Endothelial cell of umbilical vein (primary cell): ENCODE measurements at regions not wholly inside any gene's neighbourhood (a gene's known extent, or its start where the extent isn't known, plus 50 kb on each side); places are given as distances from the start of the nearest gene placed in this dataset.

Experiments used
- BruUV-seq: library from RNA; stranded (reverse); fragments of 400-500 nt; replicated peaks from 2 replicates; lab custom pipeline; 2021; lab: Mats Ljungman, UMichigan
- CTCF ChIA-PET: fragments of 300-600, 350-600 bp; sonication (Branson Sonifier 250); formaldehyde crosslinking; loops from one replicate; lab custom pipeline; 2021; ENCODE audit warnings: antibody characterized with exemption, inconsistent platforms; lab: Charles Lee
- POLR2A ChIA-PET: fragments of 300-600, 350-600 bp; sonication (Branson Sonifier 250); formaldehyde crosslinking; loops from one replicate; lab custom pipeline; 2021; ENCODE audit warnings: antibody characterized with exemption, inconsistent platforms; lab: Charles Lee
- DNase-seq: peaks from one replicate; pipeline ENCODE4 v3.0.0-alpha.2; 2011; ENCODE audit warnings: low read depth, low spot score
- FAIRE-seq: peaks from 2 replicates; lab custom pipeline; 2011; peaks lifted over from hg19 to GRCh38; lab: Jason Lieb, UNC
- H2AFZ ChIP-seq: 2 replicates; pipeline ENCODE4 v1.6.0; 2012; ENCODE audit warnings: low read depth, low read length, control low read depth, inconsistent platforms
- H3K27ac ChIP-seq: 2 replicates; pipeline ENCODE4 v1.5.1; 2011; ENCODE audit warnings: low read depth, mild to moderate bottlenecking, control low read depth, low read length, moderate library complexity; ENCODE audit not compliant: insufficient read depth
- H3K27me3 ChIP-seq, 2 experiments: 2 replicates each; pipeline versions ENCODE4 v1.6.0 to v1.6.1; 2011; ENCODE audit warnings: low read length in 2 of 2, mixed read lengths in 1 of 2; ENCODE audit not compliant: control insufficient read depth in 2 of 2, insufficient read depth in 2 of 2
- H3K36me3 ChIP-seq, 2 experiments: 2 replicates in 1 of 2; 3 replicates in 1 of 2; pipeline ENCODE4 v1.5.1; 2011; ENCODE audit warnings: low read length in 2 of 2, mild to moderate bottlenecking in 1 of 2, moderate library complexity in 1 of 2; ENCODE audit not compliant: control insufficient read depth in 2 of 2, insufficient read depth in 2 of 2; ENCODE audit errors: extremely low read depth in 1 of 2
- H3K4me1 ChIP-seq: 3 replicates; pipeline ENCODE4 v1.5.1; 2011; ENCODE audit warnings: mild to moderate bottlenecking, low read length; ENCODE audit not compliant: control insufficient read depth, insufficient read depth; ENCODE audit errors: extremely low read depth
- H3K4me2 ChIP-seq: 2 replicates; pipeline ENCODE4 v1.6.1; 2011; ENCODE audit warnings: low read length, control low read depth, mixed read lengths; ENCODE audit not compliant: insufficient read depth
- H3K4me3 ChIP-seq, 3 experiments: fragments of 200-600 bp in 1 of 3; sonication (generic), shearing (Covaris generic) in 1 of 3; replicated peaks in 1 of 3; 2 replicates each; pipeline ENCODE4 v1.5.1; 2011 to 2016; ENCODE audit warnings: control low read depth in 3 of 3, low read length in 3 of 3, mild to moderate bottlenecking in 2 of 3, inconsistent platforms in 1 of 3, low read depth in 1 of 3, moderate library complexity in 1 of 3; ENCODE audit not compliant: insufficient read depth in 1 of 3
- H3K79me2 ChIP-seq: 2 replicates; pipeline ENCODE4 v1.6.0; 2012; ENCODE audit warnings: low read length, inconsistent platforms; ENCODE audit not compliant: control insufficient read depth, insufficient read depth
- H3K9ac ChIP-seq: replicated peaks from 2 replicates; pipeline ENCODE3; 2011; ENCODE audit warnings: low read length, control low read depth; ENCODE audit not compliant: insufficient read depth; ENCODE audit errors: extremely low read depth
- H3K9me1 ChIP-seq: replicated peaks from 3 replicates; pipeline ENCODE4 v1.6.0; 2011; ENCODE audit warnings: mild to moderate bottlenecking, low read length; ENCODE audit not compliant: control insufficient read depth, insufficient read depth; ENCODE audit errors: extremely low read depth
- H3K9me3 ChIP-seq: replicated peaks from 2 replicates; pipeline ENCODE4 v1.5.1; 2012; ENCODE audit warnings: low read length, inconsistent platforms; ENCODE audit not compliant: control insufficient read depth, insufficient read depth
- H4K20me1 ChIP-seq: replicated peaks from 2 replicates; pipeline ENCODE3; 2011; ENCODE audit warnings: mild to moderate bottlenecking, low read length; ENCODE audit not compliant: control insufficient read depth, insufficient read depth; ENCODE audit errors: extremely low read depth
- EZH2 ChIP-seq: IDR thresholded peaks from 2 replicates; pipeline ENCODE4 v1.6.1; 2012; ENCODE audit warnings: borderline replicate concordance, low read depth, mild to moderate bottlenecking, moderate library complexity, low read length, inconsistent platforms; ENCODE audit not compliant: severe bottlenecking
- JUN ChIP-seq: IDR thresholded peaks from 2 replicates; pipeline ENCODE4 v1.6.1; 2011; ENCODE audit warnings: borderline replicate concordance, low read depth; ENCODE audit not compliant: insufficient read length, insufficient read depth
- MYC ChIP-seq: IDR thresholded peaks from one replicate; pipeline ENCODE4 v1.6.1; 2011; ENCODE audit warnings: mild to moderate bottlenecking, low read depth, low read length
- POLR2A ChIP-seq: IDR thresholded peaks from 2 replicates; pipeline ENCODE4 v1.6.1; 2012; ENCODE audit warnings: low read depth, mild to moderate bottlenecking, control low read depth, low read length
- POLR2AphosphoS5 ChIP-seq: IDR thresholded peaks from 2 replicates; pipeline ENCODE4 v1.6.1; 2012; ENCODE audit warnings: low read depth, mild to moderate bottlenecking, control low read depth, low read length, moderate library complexity; ENCODE audit not compliant: insufficient read depth
- dilution Hi-C: fragments of 300-500 bp; cut with MboI; formaldehyde crosslinking; loops from one replicate; pipeline ENCODE4 v1.15.0; 2019; ENCODE audit warnings: low sequenced_read_pairs; ENCODE audit not compliant: extremely low pct_ligation_motif_present
- intact Hi-C: fragments of 100-400 bp; cut with micrococcal nuclease; formaldehyde crosslinking; loops from one replicate; pipeline ENCODE4 v1.10.0; 2022
- TF ChIP-seq, protein P1 (sequence below), 2 donors: IDR thresholded peaks; 1 replicate in 1 of 2; 2 replicates in 1 of 2; pipeline ENCODE4 v1.5.1; 2011; ENCODE audit warnings: low read length in 2 of 2, mild to moderate bottlenecking in 2 of 2, moderate library complexity in 2 of 2, control low read depth in 1 of 2, inconsistent platforms in 1 of 2, low read depth in 1 of 2; ENCODE audit not compliant: insufficient read depth in 1 of 2; ENCODE audit errors: extremely low read depth in 1 of 2
- TF ChIP-seq, protein P2 (sequence below): IDR thresholded peaks from 2 replicates; pipeline ENCODE4 v1.6.1; 2011; ENCODE audit not compliant: insufficient read depth, insufficient read length

- Histone ChIP-seq H3K36me3 (no peaks in the 10 kb centered on the region), H2AFZ (no peak overlapping the region), H3K27me3 (no peaks in the 10 kb centered on the region), H4K20me1 (no peaks in the 10 kb centered on the region), H3K4me2 (no peak overlapping the region), H3K9ac (no peak overlapping the region), H3K9me3 (no peaks in the 10 kb centered on the region), H3K4me1 (no peaks in the 10 kb centered on the region), H3K27ac (no peak overlapping the region), H3K4me3 (no peak overlapping the region), H3K9me1 (no peaks in the 10 kb centered on the region), H3K79me2 (no peaks in the 10 kb centered on the region)
- no TSS peak for BruUV-seq
- ChIA-PET POLR2A (no interaction called here), CTCF (no interaction called here)
- dilution Hi-C loops: no loop called here
- no peak for FAIRE-seq
- intact Hi-C loops: no loop called here
- no peak for DNase-seq
- TF ChIP-seq JUN (no peak), POLR2A (no peak), MYC (no peak), EZH2 (no peak), POLR2AphosphoS5 (no peak)
- TF ChIP-seq, protein P1, sequence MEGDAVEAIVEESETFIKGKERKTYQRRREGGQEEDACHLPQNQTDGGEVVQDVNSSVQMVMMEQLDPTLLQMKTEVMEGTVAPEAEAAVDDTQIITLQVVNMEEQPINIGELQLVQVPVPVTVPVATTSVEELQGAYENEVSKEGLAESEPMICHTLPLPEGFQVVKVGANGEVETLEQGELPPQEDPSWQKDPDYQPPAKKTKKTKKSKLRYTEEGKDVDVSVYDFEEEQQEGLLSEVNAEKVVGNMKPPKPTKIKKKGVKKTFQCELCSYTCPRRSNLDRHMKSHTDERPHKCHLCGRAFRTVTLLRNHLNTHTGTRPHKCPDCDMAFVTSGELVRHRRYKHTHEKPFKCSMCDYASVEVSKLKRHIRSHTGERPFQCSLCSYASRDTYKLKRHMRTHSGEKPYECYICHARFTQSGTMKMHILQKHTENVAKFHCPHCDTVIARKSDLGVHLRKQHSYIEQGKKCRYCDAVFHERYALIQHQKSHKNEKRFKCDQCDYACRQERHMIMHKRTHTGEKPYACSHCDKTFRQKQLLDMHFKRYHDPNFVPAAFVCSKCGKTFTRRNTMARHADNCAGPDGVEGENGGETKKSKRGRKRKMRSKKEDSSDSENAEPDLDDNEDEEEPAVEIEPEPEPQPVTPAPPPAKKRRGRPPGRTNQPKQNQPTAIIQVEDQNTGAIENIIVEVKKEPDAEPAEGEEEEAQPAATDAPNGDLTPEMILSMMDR (IDR thresholded peaks at IDR 0.05; ENCODE audit: extremely low read depth in 1 of 2, insufficient read depth in 1 of 2, low read depth in 1 of 2, low read length in 2 of 2): no peak
- TF ChIP-seq, protein P2, sequence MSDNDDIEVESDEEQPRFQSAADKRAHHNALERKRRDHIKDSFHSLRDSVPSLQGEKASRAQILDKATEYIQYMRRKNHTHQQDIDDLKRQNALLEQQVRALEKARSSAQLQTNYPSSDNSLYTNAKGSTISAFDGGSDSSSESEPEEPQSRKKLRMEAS: no peak
Measured at GRCh38 chr18:55739488-55739887, 151.5 kb upstream of the TCF4 start.
